GM12878 (cell line): ENCODE measurements at regions not wholly inside any gene's neighbourhood (a gene's known extent, or its start where the extent isn't known, plus 50 kb on each side); places are given as distances from the start of the nearest gene placed in this dataset.

Experiments
- ATAC-seq: fragments of 200-7000 bp; cut with Tn5 transposase; 3 replicates; pipeline ENCODE4 v1.9.1; 2020; ENCODE audit warnings: mild to moderate bottlenecking, moderate library complexity
- BruUV-seq: library from RNA; stranded (reverse); fragments of 400-500 nt; replicated peaks from 2 replicates; lab custom pipeline; 2021; lab: Mats Ljungman, UMichigan
- CTCF ChIA-PET: fragments of 300-600 bp; sonication (Branson Sonifier 250); formaldehyde crosslinking; extraction: SDS; loops from one replicate; lab custom pipeline; 2021; ENCODE audit warnings: inconsistent platforms; lab: Yijun Ruan, JAX
- POLR2A ChIA-PET: fragments of 350-600 bp; formaldehyde crosslinking; extraction: SDS; loops from one replicate; lab custom pipeline; 2021; ENCODE audit warnings: inconsistent platforms; lab: Charles Lee
- RAD21 ChIA-PET: fragments of 300-600 bp; sonication (Branson Sonifier 250); formaldehyde crosslinking; loops from one replicate; lab custom pipeline; 2023; ENCODE audit warnings: antibody characterized with exemption; ENCODE audit not compliant: unreplicated experiment; lab: Charles Lee
- SMC1A ChIA-PET: fragments of 300-600 bp; sonication (Branson Sonifier 250); formaldehyde crosslinking; loops from one replicate; lab custom pipeline; 2023; ENCODE audit not compliant: unreplicated experiment, uncharacterized antibody; lab: Charles Lee
- DNase-seq: peaks from one replicate; pipeline ENCODE4 v3.0.0-alpha.2; 2011; ENCODE audit warnings: low read depth, low spot score
- FAIRE-seq: peaks from 3 replicates; lab custom pipeline; 2011; peaks lifted over from hg19 to GRCh38; lab: Jason Lieb, UNC
- H2AFZ ChIP-seq: 2 replicates; pipeline ENCODE4 v1.6.0; 2011; ENCODE audit warnings: low read depth, low read length, control low read depth; ENCODE audit not compliant: control insufficient read depth
- H3K27ac ChIP-seq: 2 replicates; pipeline ENCODE4 v1.5.1; 2011; ENCODE audit warnings: control low read depth; ENCODE audit not compliant: control insufficient read depth, insufficient read depth
- H3K27me3 ChIP-seq, 2 experiments: replicated peaks in 1 of 2; 2 replicates each; pipeline versions ENCODE4 v1.6.0 to v1.6.1; 2011; ENCODE audit warnings: low read length in 1 of 2; ENCODE audit not compliant: control insufficient read depth in 2 of 2, insufficient read depth in 2 of 2
- H3K36me3 ChIP-seq, 2 experiments: 2 replicates each; pipeline ENCODE4 v1.5.1; 2011; ENCODE audit warnings: low read length in 1 of 2; ENCODE audit not compliant: control insufficient read depth in 2 of 2, insufficient read depth in 2 of 2
- H3K4me1 ChIP-seq: 2 replicates; pipeline ENCODE4 v1.6.1; 2011; ENCODE audit warnings: mild to moderate bottlenecking, low read length, moderate library complexity, mixed read lengths; ENCODE audit not compliant: control insufficient read depth, insufficient read depth
- H3K4me2 ChIP-seq: 2 replicates; pipeline ENCODE4 v1.6.0; 2011; ENCODE audit warnings: control low read depth; ENCODE audit not compliant: control insufficient read depth, insufficient read depth
- H3K4me3 ChIP-seq: fragments of 200-600 bp; sonication (generic); 2 replicates; pipeline ENCODE4 v1.5.1; 2016
- H3K79me2 ChIP-seq: 2 replicates; pipeline ENCODE4 v1.6.0; 2011; ENCODE audit warnings: low read length; ENCODE audit not compliant: control insufficient read depth, insufficient read depth
- H3K9ac ChIP-seq: 2 replicates; pipeline ENCODE4 v1.8.0; 2011; ENCODE audit warnings: low read length, control low read depth, mixed read lengths; ENCODE audit not compliant: control insufficient read depth, insufficient read depth
- H3K9me3 ChIP-seq: replicated peaks from 3 replicates; pipeline ENCODE4 v1.5.1; 2011; ENCODE audit warnings: mild to moderate bottlenecking, low read length; ENCODE audit not compliant: control insufficient read depth, insufficient read depth
- H4K20me1 ChIP-seq: 2 replicates; pipeline ENCODE4 v1.6.0; 2011; ENCODE audit not compliant: control insufficient read depth, insufficient read depth
- BCLAF1 ChIP-seq: fragments of 450-650 bp; IDR thresholded peaks from 2 replicates; pipeline ENCODE4 v1.6.1; 2017; ENCODE audit warnings: antibody characterized with exemption, mild to moderate bottlenecking, moderate library complexity
- CEBPZ ChIP-seq: fragments of 150-350 bp; IDR thresholded peaks from 2 replicates; pipeline ENCODE4 v1.6.1; 2016; ENCODE audit warnings: low read depth, low read length
- ETV6 ChIP-seq, 2 experiments: fragments of 450-650 bp in 1 of 2; IDR thresholded peaks in 1 of 2; conservative IDR thresholded peaks in 1 of 2; 2 replicates each; pipeline ENCODE4 v1.6.1; 2014; ENCODE audit warnings: antibody characterized with exemption in 1 of 2, borderline replicate concordance in 1 of 2, low read depth in 1 of 2, mild to moderate bottlenecking in 1 of 2, moderate library complexity in 1 of 2
- HDGF ChIP-seq: fragments of 450-650 bp; IDR thresholded peaks from 2 replicates; pipeline ENCODE4 v1.6.1; 2016; ENCODE audit warnings: antibody characterized with exemption
- MAX ChIP-seq: IDR thresholded peaks from 2 replicates; pipeline ENCODE4 v1.6.1; 2012; ENCODE audit warnings: low read depth, low read length, improper control_type of control experiment
- MLLT1 ChIP-seq: fragments of 450-650 bp; IDR thresholded peaks from 2 replicates; pipeline ENCODE4 v1.6.1; 2016; ENCODE audit warnings: mild to moderate bottlenecking
- POLR2AphosphoS5 ChIP-seq: IDR thresholded peaks from 2 replicates; pipeline ENCODE4 v1.6.1; 2011; ENCODE audit warnings: mild to moderate bottlenecking, low read length, inconsistent platforms
- RCOR1 ChIP-seq: conservative IDR thresholded peaks from 2 replicates; pipeline ENCODE4 v1.6.1; 2012; ENCODE audit warnings: low read depth, low read length, improper control_type of control experiment
- RELA ChIP-seq: fragments of 450-650 bp; IDR thresholded peaks from 2 replicates; pipeline ENCODE4 v1.8.0; 2014; ENCODE audit warnings: borderline replicate concordance; ENCODE audit not compliant: partially characterized antibody
- SIN3A ChIP-seq: IDR thresholded peaks from 2 replicates; pipeline ENCODE4 v1.6.1; 2012; ENCODE audit warnings: low read depth, low read length, improper control_type of control experiment
- ZNF217 ChIP-seq: fragments of 450-650 bp; IDR thresholded peaks from 2 replicates; pipeline ENCODE4 v1.6.1; 2017; ENCODE audit warnings: antibody characterized with exemption, mild to moderate bottlenecking
- WGBS: methylation state at CpG from one replicate; pipeline ENCODE4 v1.1.6; 2016; ENCODE audit warnings: low lambda C conversion rate; ENCODE audit not compliant: insufficient replicate concordance, insufficient coverage; ENCODE audit errors: missing lambda C conversion rate; 5-methylcytosine and 5-hydroxymethylcytosine counted together
- in situ Hi-C: fragments of 300-500 bp; cut with MboI; formaldehyde crosslinking; loops from 9 replicates; pipeline ENCODE4 v1.14.3; 2018; ENCODE audit warnings: mixed read lengths
- intact Hi-C: fragments of 100-400 bp; cut with micrococcal nuclease; formaldehyde crosslinking; loops from one replicate; pipeline ENCODE4 v1.14.2; 2022; ENCODE audit not compliant: unreplicated experiment

GRCh38 chr7:81110673-81111072 is 191.8 kb upstream of the SEMA3C start:
- SMC1A ChIA-PET = no interaction called here
- DNase-seq (no peak), FAIRE-seq (no peak), ATAC-seq (no peak)
- 7% methylated on average over 2 of the region's 2 CpGs for WGBS
- in situ Hi-C loops = no loop called here
- no TSS peak for BruUV-seq
- Histone ChIP-seq H4K20me1 (no peaks in the 10 kb centered on the region), H3K4me1 (no peaks in the 10 kb centered on the region), H3K27ac (no peak overlapping the region), H3K79me2 (no peaks in the 10 kb centered on the region), H2AFZ (no peak overlapping the region), H3K27me3 (no peaks in the 10 kb centered on the region), H3K9ac (no peak overlapping the region), H3K4me3 (no peak overlapping the region), H3K4me2 (no peak overlapping the region), H3K36me3 (no peaks in the 10 kb centered on the region), H3K9me3 (no peaks in the 10 kb centered on the region)
- CTCF ChIA-PET = no interaction called here
- RAD21 ChIA-PET = no interaction called here
- POLR2A ChIA-PET = interaction anchor here (0.6 kb wide), 1 partner anchor 139 kb away, joined by 4 read pairs; no protein-coding TSS in a partner anchor
- intact Hi-C loops = no loop called here
- no peak for TF ChIP-seq ZNF217
- TF ChIP-seq RCOR1 = no peak
- TF ChIP-seq SIN3A = no peak
- TF ChIP-seq MLLT1 = no peak
- no peak for TF ChIP-seq BCLAF1
- no peak for TF ChIP-seq CEBPZ
- no peak for TF ChIP-seq MAX
- no peak for TF ChIP-seq HDGF
- no peak for TF ChIP-seq ETV6 (conservative IDR thresholded peaks at IDR 0.05 in 1 of 2, IDR thresholded peaks at IDR 0.05 in 1 of 2; ENCODE audit: borderline replicate concordance in 1 of 2, low read depth in 1 of 2)
- TF ChIP-seq RELA = no peak
- TF ChIP-seq POLR2AphosphoS5 = no peak
